Lower leg skin (tissue), 3 donors: ENCODE measurements at regions not wholly inside any gene's neighbourhood (a gene's known extent, or its start where the extent isn't known, plus 50 kb on each side); places are given as distances from the start of the nearest gene placed in this dataset.

ENCODE experiments used
- CTCF ChIP-seq, 3 donors: fragments of 450-650 bp; IDR thresholded peaks; one replicate each; pipeline ENCODE4 v1.5.1; 2016; ENCODE audit warnings: antibody characterized with exemption in 3 of 3, mild to moderate bottlenecking in 3 of 3, moderate library complexity in 2 of 3
- POLR2A ChIP-seq, 2 donors: fragments of 450-650 bp; IDR thresholded peaks; one replicate each; pipeline ENCODE4 v1.6.1; 2016 to 2017; ENCODE audit warnings: antibody characterized with exemption in 2 of 2, mild to moderate bottlenecking in 1 of 2, moderate library complexity in 1 of 2

GRCh38 chr10:31625566-31625965 lies 303.1 kb downstream of the ARHGAP12 start:
- no peak for TF ChIP-seq POLR2A (IDR thresholded peaks at IDR 0.05)
- no peak for TF ChIP-seq CTCF (IDR thresholded peaks at IDR 0.05)
